A673 (cell line): ENCODE measurements at regions not wholly inside any gene's neighbourhood (a gene's known extent, or its start where the extent isn't known, plus 50 kb on each side); places are given as distances from the start of the nearest gene placed in this dataset.

Source experiments
- BruUV-seq: library from RNA; stranded (reverse); fragments of 400-500 nt; replicated peaks from 2 replicates; lab custom pipeline; 2021; lab: Mats Ljungman, UMichigan
- CTCF ChIA-PET: fragments of 300-600 bp; sonication (Branson Sonifier 250); formaldehyde crosslinking; loops from one replicate; lab custom pipeline; 2022; ENCODE audit warnings: antibody characterized with exemption; lab: Charles Lee
- POLR2A ChIA-PET: fragments of 300-600 bp; sonication (Branson Sonifier 250); formaldehyde crosslinking; loops from one replicate; lab custom pipeline; 2022; ENCODE audit warnings: antibody characterized with exemption; ENCODE audit not compliant: low non-redundant PET; lab: Charles Lee
- DNase-seq: peaks from one replicate; pipeline ENCODE4 v3.0.0-alpha.2; 2015; ENCODE audit warnings: low spot score
- H3K27ac ChIP-seq: fragments of 200-600 bp; sonication (generic); 2 replicates; pipeline ENCODE4 v1.5.1; 2016; ENCODE audit warnings: mixed run types, low read depth, mild to moderate bottlenecking, mixed read lengths, antibody characterized with exemption, low read length; ENCODE audit not compliant: poor library complexity, severe bottlenecking
- H3K27me3 ChIP-seq: fragments of 200-600 bp; sonication (generic); replicated peaks from 2 replicates; pipeline ENCODE4 v1.6.1; 2017; ENCODE audit warnings: mixed run types, low read depth, mild to moderate bottlenecking, mixed read lengths, antibody characterized with exemption, low read length; ENCODE audit not compliant: insufficient read depth, poor library complexity
- H3K36me3 ChIP-seq: fragments of 200-600 bp; sonication (generic); 2 replicates; pipeline ENCODE4 v1.6.1; 2016; ENCODE audit warnings: mixed run types, mild to moderate bottlenecking, mixed read lengths, antibody characterized with exemption, low read length; ENCODE audit not compliant: insufficient read depth, poor library complexity, severe bottlenecking
- H3K4me1 ChIP-seq: fragments of 200-600 bp; sonication (generic); 2 replicates; pipeline ENCODE4 v1.6.1; 2017; ENCODE audit warnings: mixed run types, mild to moderate bottlenecking, mixed read lengths, antibody characterized with exemption, low read length; ENCODE audit not compliant: insufficient read depth, poor library complexity, severe bottlenecking
- H3K4me3 ChIP-seq: fragments of 200-600 bp; sonication (generic); 2 replicates; pipeline ENCODE4 v1.5.1; 2016; ENCODE audit warnings: low read depth, mixed run types, mild to moderate bottlenecking, mixed read lengths, low read length; ENCODE audit not compliant: poor library complexity, severe bottlenecking
- H3K9me3 ChIP-seq: fragments of 200-600 bp; sonication (generic); 2 replicates; pipeline ENCODE4 v1.6.1; 2016; ENCODE audit warnings: mixed run types, low read depth, mild to moderate bottlenecking, mixed read lengths, antibody characterized with exemption, low read length; ENCODE audit not compliant: poor library complexity, severe bottlenecking
- CTCF ChIP-seq: fragments of 300-800, 200-600 bp; sonication (generic); conservative IDR thresholded peaks from 2 replicates; pipeline ENCODE4 v1.5.1; 2017; ENCODE audit warnings: low read depth, mild to moderate bottlenecking, antibody characterized with exemption, low read length, moderate library complexity, mixed read lengths
- EZH2 ChIP-seq: fragments of 200-600 bp; sonication (generic); IDR thresholded peaks from 2 replicates; pipeline ENCODE4 v1.6.1; 2017; ENCODE audit warnings: borderline replicate concordance, low read depth, mild to moderate bottlenecking, mixed read lengths, antibody characterized with exemption, low read length; ENCODE audit not compliant: poor library complexity, severe bottlenecking
- intact Hi-C: fragments of 100-400 bp; cut with micrococcal nuclease; formaldehyde crosslinking; loops from one replicate; pipeline ENCODE4 v1.10.0; 2022; ENCODE audit not compliant: unreplicated experiment

DNA sequence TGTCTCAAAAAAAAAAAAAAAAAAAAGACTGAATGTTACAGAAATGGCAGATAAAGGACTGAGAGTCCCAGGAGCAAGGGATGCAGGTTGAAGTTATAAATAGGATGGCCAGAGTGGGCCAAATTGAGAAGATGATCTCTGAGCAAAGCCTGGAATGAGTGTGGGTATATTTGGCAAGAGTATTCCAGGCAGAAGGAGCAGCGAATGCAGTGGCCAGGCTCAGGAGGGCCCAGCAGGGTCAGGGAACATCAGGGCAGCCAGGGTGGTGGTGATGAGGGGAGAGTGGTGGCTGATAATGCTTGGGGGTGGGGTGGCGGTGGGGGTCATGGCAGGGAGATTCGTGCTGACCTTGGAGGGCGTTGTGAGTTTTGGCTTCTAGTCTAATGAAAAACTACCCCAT is 141.3 kb upstream of the AGAP1 start:
- ChIA-PET CTCF (no interaction called here), POLR2A (no interaction called here)
- no peak for DNase-seq
- H3K27me3 ChIP-seq, result no peaks in the 10 kb centered on the region
- H3K4me3 ChIP-seq, result no peak overlapping the region
- BruUV-seq, result no TSS peak
- H3K9me3 ChIP-seq, result no peaks in the 10 kb centered on the region
- no peaks in the 10 kb centered on the region for H3K36me3 ChIP-seq
- peaks cover 7% of the 10 kb centered on the region for H3K4me1 ChIP-seq
- TF ChIP-seq CTCF (no peak), EZH2 (no peak)
- no peak overlapping the region for H3K27ac ChIP-seq
- intact Hi-C loops, result no loop called here

DNA sequence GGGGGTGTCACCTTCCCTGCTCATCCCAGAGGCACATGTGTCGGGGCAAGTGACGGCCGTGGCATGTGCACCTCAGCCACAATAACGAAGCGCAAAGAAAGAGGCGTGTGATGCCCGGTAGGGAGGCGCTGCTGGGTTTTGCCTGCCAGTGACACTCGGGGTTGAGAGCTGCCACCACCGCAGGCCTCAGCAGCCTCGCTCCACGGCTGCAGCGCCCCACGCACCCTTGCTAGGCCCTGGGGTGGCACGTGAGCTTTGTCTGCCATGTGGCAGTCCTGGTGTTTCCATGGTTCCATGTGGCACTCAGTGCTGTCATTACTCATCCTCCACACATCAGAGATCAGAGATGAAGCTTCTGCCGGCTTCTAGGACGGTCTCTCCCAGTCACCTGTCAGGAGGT is 136.0 kb upstream of the AGAP1 start:
- ChIA-PET CTCF (no interaction called here), POLR2A (no interaction called here)
- Histone ChIP-seq H3K9me3 (no peaks in the 10 kb centered on the region), H3K4me3 (no peak overlapping the region), H3K36me3 (no peaks in the 10 kb centered on the region), H3K27ac (no peak overlapping the region), H3K4me1 (no peaks in the 10 kb centered on the region), H3K27me3 (no peaks in the 10 kb centered on the region)
- no peak for TF ChIP-seq CTCF
- TF ChIP-seq EZH2, result no peak
- DNase-seq, result no peak
- intact Hi-C loops, result no loop called here
- BruUV-seq, result no TSS peak

DNA sequence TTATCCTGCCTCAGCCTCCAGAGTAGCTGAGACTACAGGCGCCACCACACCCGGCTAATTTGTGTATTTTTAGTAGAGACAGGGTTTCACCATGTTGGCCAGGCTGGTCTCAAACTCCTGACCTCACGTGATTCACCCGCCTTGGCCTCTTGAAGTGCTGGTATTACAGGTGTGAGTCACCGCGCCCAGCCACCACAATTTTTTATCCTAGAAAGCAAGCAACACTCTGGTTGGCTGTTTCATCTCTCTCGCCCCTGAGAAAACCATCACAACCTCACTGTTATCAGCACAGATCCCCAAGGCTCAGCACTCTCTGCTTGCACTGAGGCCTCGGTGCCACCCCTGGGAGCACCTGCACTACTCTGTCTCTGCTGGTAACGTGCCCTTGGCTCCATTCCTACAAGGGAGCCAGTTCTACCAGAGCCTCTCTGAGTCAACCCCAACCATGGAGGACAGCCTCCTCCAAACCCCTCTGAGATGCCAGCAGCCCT is 134.8 kb upstream of the AGAP1 start:
- CTCF ChIA-PET, result no interaction called here
- POLR2A ChIA-PET, result no interaction called here
- Histone ChIP-seq H3K9me3 (no peaks in the 10 kb centered on the region), H3K36me3 (no peaks in the 10 kb centered on the region), H3K4me3 (no peak overlapping the region), H3K27me3 (no peaks in the 10 kb centered on the region), H3K27ac (no peak overlapping the region), H3K4me1 (no peaks in the 10 kb centered on the region)
- TF ChIP-seq CTCF (no peak), EZH2 (no peak)
- no TSS peak for BruUV-seq
- DNase-seq, result no peak
- intact Hi-C loops, result no loop called here
